ENCODE measurements at regions not wholly inside any gene's neighbourhood (a gene's known extent, or its start where the extent isn't known, plus 50 kb on each side); places are given as distances from the start of the nearest gene placed in this dataset.
"Not testable (repeated sequence)": the region's sequence is repeated elsewhere in the genome, so short reads cannot be mapped to it uniquely, and the experiment has no call there.

DNA sequence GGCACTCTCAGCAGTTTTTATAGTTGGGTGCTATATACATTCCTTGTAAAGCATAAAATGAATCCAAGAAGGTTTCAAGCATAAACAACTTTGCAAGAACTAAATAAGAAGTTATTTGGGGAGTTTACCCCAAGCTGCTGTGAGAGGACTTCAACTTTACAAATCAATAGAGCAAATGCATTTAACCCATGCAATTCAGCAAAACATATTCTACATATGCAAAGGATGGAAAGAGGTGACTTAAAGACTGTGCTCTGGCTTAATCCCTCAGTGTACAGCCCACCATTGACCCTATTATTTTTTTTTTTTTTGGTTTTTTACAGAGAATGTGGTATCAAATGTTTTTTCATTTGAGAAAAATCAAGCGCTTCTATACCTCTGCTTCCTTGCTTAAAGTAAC lies 736.5 kb downstream of the CETN3 start:
- DNase-seq (ENCODE audit: low read depth): no peak
- TF ChIP-seq, protein P1, sequence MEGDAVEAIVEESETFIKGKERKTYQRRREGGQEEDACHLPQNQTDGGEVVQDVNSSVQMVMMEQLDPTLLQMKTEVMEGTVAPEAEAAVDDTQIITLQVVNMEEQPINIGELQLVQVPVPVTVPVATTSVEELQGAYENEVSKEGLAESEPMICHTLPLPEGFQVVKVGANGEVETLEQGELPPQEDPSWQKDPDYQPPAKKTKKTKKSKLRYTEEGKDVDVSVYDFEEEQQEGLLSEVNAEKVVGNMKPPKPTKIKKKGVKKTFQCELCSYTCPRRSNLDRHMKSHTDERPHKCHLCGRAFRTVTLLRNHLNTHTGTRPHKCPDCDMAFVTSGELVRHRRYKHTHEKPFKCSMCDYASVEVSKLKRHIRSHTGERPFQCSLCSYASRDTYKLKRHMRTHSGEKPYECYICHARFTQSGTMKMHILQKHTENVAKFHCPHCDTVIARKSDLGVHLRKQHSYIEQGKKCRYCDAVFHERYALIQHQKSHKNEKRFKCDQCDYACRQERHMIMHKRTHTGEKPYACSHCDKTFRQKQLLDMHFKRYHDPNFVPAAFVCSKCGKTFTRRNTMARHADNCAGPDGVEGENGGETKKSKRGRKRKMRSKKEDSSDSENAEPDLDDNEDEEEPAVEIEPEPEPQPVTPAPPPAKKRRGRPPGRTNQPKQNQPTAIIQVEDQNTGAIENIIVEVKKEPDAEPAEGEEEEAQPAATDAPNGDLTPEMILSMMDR (conservative IDR thresholded peaks at IDR 0.05; ENCODE audit: low read depth, low read length): no peak
- H3K4me3 ChIP-seq (ENCODE audit: low read length): no peak overlapping the region

DNA sequence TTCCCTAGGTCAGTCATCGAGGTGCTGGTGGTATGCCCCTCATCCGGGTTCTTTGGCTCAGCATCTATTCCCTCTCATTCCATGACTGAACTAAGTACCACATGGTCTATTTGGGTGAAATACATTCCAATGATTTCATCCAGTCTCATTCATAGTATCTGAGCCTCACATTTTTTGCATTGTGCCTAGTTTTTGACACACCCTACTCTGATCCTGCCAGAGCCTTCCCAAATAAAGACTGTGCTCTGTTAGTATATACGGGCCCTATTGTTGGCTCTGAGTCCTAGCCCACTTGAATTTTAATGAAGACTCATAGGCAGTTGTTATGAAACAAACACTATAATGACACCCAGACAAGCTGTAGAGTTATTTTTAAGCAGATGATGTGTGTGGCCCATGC lies 740.7 kb downstream of the CETN3 start:
- TF ChIP-seq, protein P1 (conservative IDR thresholded peaks at IDR 0.05; ENCODE audit: low read depth, low read length): no peak
- DNase-seq (ENCODE audit: low read depth): no peak
- no peak overlapping the region for H3K4me3 ChIP-seq (ENCODE audit: low read length)

DNA sequence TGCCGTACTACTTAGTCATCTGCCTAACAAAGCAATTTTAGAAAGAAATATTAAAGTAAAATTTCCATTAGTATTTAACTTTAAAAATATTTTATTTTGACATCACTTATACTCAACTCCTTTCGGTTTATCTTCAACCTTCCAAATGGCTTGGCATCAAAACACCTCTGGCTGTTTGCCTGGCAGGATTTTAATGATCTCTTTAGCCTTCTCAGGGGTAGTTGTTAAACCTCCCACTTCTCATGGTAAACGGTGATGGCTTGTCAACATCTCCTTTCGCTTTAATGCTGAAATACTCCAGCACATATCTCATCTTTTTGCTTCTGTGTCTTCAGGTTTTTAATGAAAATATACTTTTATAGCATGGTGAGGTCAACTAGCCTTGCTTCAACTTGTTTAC lies 747.1 kb downstream of the CETN3 start:
- H3K4me3 ChIP-seq (ENCODE audit: low read length): no peak overlapping the region
- TF ChIP-seq, protein P1 (conservative IDR thresholded peaks at IDR 0.05; ENCODE audit: low read depth, low read length): no peak
- DNase-seq (ENCODE audit: low read depth): no peak

DNA sequence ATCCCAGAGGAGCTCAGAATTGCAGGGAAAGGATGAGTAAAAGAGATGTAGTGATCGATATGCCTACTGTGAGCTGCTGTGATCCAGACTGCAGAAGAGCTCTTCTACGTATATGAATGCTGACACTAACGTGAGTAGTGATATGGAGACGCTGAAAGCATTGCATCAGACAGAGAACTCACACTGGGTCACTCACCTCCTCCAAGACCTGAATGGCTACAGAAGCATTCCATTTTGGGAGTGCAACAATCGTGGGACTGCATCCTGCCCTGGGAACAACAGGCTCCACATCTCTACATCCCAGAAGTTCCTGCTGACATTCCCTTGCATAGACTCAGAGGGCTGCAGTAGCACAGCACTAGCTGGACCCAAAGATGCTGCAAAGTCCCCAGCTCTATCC lies 755.9 kb upstream of the MEF2C start:
- TF ChIP-seq, protein P1 (conservative IDR thresholded peaks at IDR 0.05; ENCODE audit: low read depth, low read length): no peak

DNA sequence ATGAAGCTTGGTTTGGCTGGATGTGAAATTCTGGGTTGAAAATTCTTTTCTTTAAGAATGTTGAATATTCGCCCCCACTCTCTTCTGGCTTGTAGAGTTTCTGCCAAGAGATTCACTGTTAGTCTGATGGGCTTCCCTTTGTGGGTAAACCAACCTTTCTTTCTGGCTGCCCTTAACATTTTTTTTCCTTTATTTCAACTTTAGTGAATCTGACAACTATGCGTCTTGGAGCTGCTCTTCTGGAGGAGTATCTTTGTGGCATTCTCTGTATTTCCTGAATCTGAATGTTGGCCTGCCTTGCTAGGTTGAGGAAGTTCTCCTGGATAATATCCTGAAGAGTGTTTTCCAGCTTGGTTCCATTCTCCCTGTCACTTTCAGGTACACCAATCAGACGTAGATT lies 751.2 kb upstream of the MEF2C start:
- not testable (repeated sequence) for H3K4me3 ChIP-seq (ENCODE audit: low read length); DNase-seq (ENCODE audit: low read depth)

More for the DNA sequence above, 755.9 kb upstream of the MEF2C start:
- no peak for DNase-seq (ENCODE audit: low read depth)
- H3K4me3 ChIP-seq (ENCODE audit: low read length): no peak overlapping the region

DNA sequence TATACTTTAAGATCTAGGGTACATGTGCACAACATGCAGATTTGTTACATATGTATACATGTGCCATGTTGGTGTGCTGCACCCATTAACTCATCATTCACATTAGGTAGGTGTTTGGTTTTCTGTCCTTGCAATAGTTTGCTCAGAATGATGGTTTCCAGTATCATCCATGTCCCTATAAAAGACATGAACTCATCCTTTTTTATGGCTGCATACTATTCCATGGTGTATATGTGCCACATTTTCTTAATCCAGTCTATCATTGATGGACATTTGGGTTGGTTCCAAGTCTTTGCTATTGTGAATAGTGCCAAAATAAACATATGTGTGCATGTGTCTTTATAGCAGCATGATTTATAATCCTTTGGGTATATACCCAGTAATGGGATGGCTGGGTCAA lies 747.1 kb upstream of the MEF2C start:
- H3K4me3 ChIP-seq (ENCODE audit: low read length); DNase-seq (ENCODE audit: low read depth): not testable (repeated sequence)

DNA sequence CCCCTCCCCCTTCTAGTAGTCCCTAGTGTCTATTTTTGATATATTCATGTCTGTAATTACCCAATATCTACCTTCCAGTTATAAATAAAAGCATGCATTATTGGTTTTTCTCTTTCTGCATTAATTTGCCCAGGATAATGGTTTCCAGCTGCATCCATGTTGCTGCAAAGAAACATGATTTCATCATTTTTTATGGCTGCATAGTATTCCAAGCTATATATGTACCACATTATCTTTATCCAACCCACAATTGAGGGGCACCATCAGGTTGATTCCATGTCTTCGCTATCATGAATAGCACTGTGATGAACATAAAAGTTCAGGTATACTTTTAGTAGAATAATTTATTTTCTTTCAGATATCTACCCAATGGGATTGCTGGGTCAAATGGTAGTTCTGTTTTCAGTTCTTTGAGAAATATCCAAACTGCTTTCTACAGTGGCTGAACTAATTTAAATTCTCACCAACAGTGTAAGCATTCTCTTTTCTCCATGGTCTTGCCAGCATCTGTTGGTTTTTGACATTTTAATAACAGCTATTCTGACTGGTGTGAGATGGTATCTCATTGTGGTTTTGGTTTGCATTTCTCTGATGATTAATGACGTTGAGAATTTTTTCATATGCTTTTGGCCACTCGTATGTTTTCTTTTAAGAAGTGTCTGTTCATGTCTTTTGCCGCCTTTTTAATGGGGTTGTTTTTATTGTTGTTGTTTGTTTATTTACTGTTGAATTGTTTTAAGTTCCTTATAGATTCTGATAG lies 746.1 kb upstream of the MEF2C start:
- TF ChIP-seq, protein P1 (conservative IDR thresholded peaks at IDR 0.05; ENCODE audit: low read depth, low read length): no peak
- H3K4me3 ChIP-seq (ENCODE audit: low read length): no peak overlapping the region
- DNase-seq (ENCODE audit: low read depth): no peak

DNA sequence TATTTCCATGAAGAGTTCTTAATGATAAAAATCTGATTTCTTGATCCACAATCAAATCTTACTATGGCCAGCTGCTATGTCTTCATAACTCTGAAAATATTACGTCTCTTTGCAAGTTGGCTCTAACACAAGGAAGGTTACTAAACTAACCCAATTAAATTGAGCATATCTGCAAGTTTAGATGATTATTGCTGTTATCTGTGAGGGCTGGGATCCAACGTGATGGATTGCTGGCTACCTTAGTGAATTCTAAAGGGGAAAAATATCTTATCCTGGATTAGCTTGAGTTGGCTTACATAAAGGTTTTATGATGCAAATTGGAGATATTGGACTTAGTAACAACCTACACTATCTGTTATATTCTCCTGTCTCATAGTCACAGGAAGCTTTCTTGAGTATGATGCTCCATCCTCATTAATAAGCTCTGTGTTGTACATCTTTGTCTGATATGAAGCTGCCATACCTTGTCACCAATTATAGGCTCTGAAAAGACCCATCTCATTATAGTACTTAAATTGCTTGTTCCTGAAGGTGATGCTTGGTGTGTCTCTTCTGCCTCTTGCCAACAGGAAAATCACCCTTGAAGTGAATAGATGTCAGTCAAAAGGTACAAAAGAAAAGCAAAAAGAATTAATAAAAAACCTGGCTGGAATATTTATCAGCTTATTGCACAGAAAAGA lies 733.0 kb upstream of the MEF2C start:
- no peak for DNase-seq (ENCODE audit: low read depth)
- TF ChIP-seq, protein P1 (conservative IDR thresholded peaks at IDR 0.05; ENCODE audit: low read depth, low read length): no peak
- no peak overlapping the region for H3K4me3 ChIP-seq (ENCODE audit: low read length)

Measured in retinal pigment epithelial cell (primary cell).